ENCODE measurements at regions not wholly inside any gene's neighbourhood (a gene's known extent, or its start where the extent isn't known, plus 50 kb on each side); places are given as distances from the start of the nearest gene placed in this dataset.

DNA sequence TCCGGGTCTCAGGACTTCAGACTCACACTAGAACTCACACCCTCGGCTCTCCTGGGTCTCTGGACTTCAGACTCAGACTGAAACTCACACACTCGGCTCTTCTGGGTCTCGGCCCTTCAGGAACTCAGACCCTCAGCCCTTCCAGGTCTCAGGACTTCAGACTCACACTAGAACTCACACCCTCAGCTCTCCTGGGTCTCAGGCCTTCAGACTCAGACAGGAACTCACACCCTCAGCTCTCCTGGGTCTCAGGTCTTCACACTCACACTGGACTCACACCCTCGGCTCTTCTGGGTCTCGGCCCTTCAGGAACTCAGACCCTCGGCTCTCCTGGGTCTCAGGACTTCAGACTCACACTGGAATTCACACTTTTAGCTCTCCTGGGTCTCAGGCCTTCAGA lies 137.3 kb downstream of the CRLF2 start:
- H3K79me2 ChIP-seq (ENCODE audit: control insufficient read depth in 1 of 2, insufficient read depth in 2 of 2, low read length in 2 of 2) = no peaks in the 10 kb centered on the region
- TF ChIP-seq CREB1 (IDR thresholded peaks at IDR 0.05) (no peak), RXRA (IDR thresholded peaks at IDR 0.05; ENCODE audit: insufficient read depth, low read depth, low read length) (no peak), TEAD4 (IDR thresholded peaks at IDR 0.05; ENCODE audit: low read depth, low read length) (no peak), CEBPB (IDR thresholded peaks at IDR 0.05; ENCODE audit: low read depth, low read length) (no peak)
- FAIRE-seq = no peak

More for the DNA sequence above, 137.3 kb downstream of the CRLF2 start:
- Histone ChIP-seq H4K20me1 (replicated peaks in 1 of 2; ENCODE audit: control insufficient read depth in 1 of 2, insufficient read depth in 2 of 2, low read length in 2 of 2) (no peaks in the 10 kb centered on the region), H2BK15ac (ENCODE audit: low read length) (no peak overlapping the region), H2BK12ac (ENCODE audit: low read depth, low read length) (no peak overlapping the region), H3K79me1 (ENCODE audit: low read depth, low read length) (no peaks in the 10 kb centered on the region), H4K8ac (ENCODE audit: extremely low read depth, insufficient read depth, low read length) (no peak overlapping the region), H3K9me3 (ENCODE audit: insufficient read depth in 2 of 2, low read depth in 1 of 2, low read length in 1 of 2) (peaks cover 0 to 8% of the 10 kb centered on the region in 2 experiments; a peak in 1 of 4 replicates), H4K91ac (replicated peaks; ENCODE audit: insufficient read length, low read length) (no peak overlapping the region), H3K4ac (replicated peaks; ENCODE audit: insufficient read length, low read depth, low read length) (no peak overlapping the region), H3K23me2 (ENCODE audit: low read depth, low read length) (no peaks in the 10 kb centered on the region), H3K36me3 (ENCODE audit: control insufficient read depth in 2 of 4, insufficient read depth in 4 of 4, low read length in 3 of 4) (no peaks in the 10 kb centered on the region), H3K4me2 (ENCODE audit: insufficient read depth in 1 of 2, low read depth in 2 of 2, low read length in 2 of 2) (no peak overlapping the region), H3K4me1 (replicated peaks in 1 of 4; ENCODE audit: control insufficient read depth in 3 of 4, insufficient read depth in 4 of 4, low read length in 3 of 4) (no peaks in the 10 kb centered on the region), H2AK5ac (ENCODE audit: low read depth, low read length) (no peak overlapping the region), H3K56ac (replicated peaks; ENCODE audit: insufficient read length, low read depth, low read length) (no peak overlapping the region), H2BK5ac (ENCODE audit: low read depth, low read length) (no peak overlapping the region), H3K14ac (ENCODE audit: insufficient read length) (no peak overlapping the region), H3K4me3 (ENCODE audit: extremely low read depth in 1 of 4, insufficient read depth in 2 of 4, low read depth in 3 of 4, low read length in 4 of 4) (no peak overlapping the region), H2BK120ac (replicated peaks; ENCODE audit: low read depth, low read length) (no peak overlapping the region), H3K23ac (ENCODE audit: insufficient read length) (no peak overlapping the region), H3K18ac (ENCODE audit: extremely low read depth, low read length) (no peak overlapping the region), H2AFZ (ENCODE audit: low read length) (no peak overlapping the region), H3K27me3 (replicated peaks in 1 of 4; ENCODE audit: control insufficient read depth in 3 of 4, extremely low read depth in 1 of 4, insufficient read depth in 3 of 4, low read length in 3 of 4) (no peaks in the 10 kb centered on the region), H4K5ac (ENCODE audit: insufficient read length, low read depth, low read length) (no peak overlapping the region), H3K9ac (replicated peaks in 1 of 4; ENCODE audit: extremely low read depth in 1 of 4, low read depth in 3 of 4, low read length in 3 of 4) (no peak overlapping the region), H3K27ac (ENCODE audit: low read depth, low read length) (no peak overlapping the region), H2BK20ac (ENCODE audit: low read length) (no peak overlapping the region)
- WGBS, 2 experiments (ENCODE audit: extremely low coverage in 1 of 2, insufficient coverage in 1 of 2, insufficient read length in 1 of 2, insufficient replicate concordance in 2 of 2, low coverage in 1 of 2, low lambda C conversion rate in 2 of 2, missing lambda C conversion rate in 1 of 2) = 93% methylated on average over 3 of the region's 7 CpGs; no CpG with 5 or more reads in 1 of the 2 experiments
- CTCF ChIA-PET (ENCODE audit: partially characterized antibody) = no interaction called here
- DNase-seq (ENCODE audit: low read depth in 1 of 2, low spot score in 2 of 2) = no peak
- POLR2A ChIA-PET (ENCODE audit: partially characterized antibody) = no interaction called here

All from H1 (cell line).